ENCODE measurements at regions not wholly inside any gene's neighbourhood (a gene's known extent, or its start where the extent isn't known, plus 50 kb on each side); places are given as distances from the start of the nearest gene placed in this dataset.

GRCh38 chr2:118584062-118584749 lies 263.2 kb downstream of the EN1 start:
- Histone ChIP-seq H4K20me1 (ENCODE audit: insufficient read depth, low read length, poor library complexity, severe bottlenecking) (no peaks in the 10 kb centered on the region), H3K4me3 (ENCODE audit: low read length, poor library complexity, severe bottlenecking) (no peak overlapping the region), H3K9me3 (ENCODE audit: insufficient read depth, low read depth, low read length) (no peaks in the 10 kb centered on the region), H3K9ac (ENCODE audit: low read depth, low read length, poor library complexity, severe bottlenecking) (no peak overlapping the region), H2AFZ (ENCODE audit: low read length) (no peak overlapping the region), H3K4me2 (ENCODE audit: low read depth, low read length, poor library complexity, severe bottlenecking) (no peak overlapping the region), H3K27me3 (ENCODE audit: insufficient read depth, low read length, poor library complexity, severe bottlenecking) (no peaks in the 10 kb centered on the region), H3F3A (ENCODE audit: low read depth) (no peaks in the 10 kb centered on the region), H3K36me3 (ENCODE audit: insufficient read depth, low read length) (no peaks in the 10 kb centered on the region), H3K4me1 (ENCODE audit: insufficient read depth, low read length, poor library complexity, severe bottlenecking) (no peaks in the 10 kb centered on the region), H3K79me2 (ENCODE audit: insufficient read depth, low read length) (no peaks in the 10 kb centered on the region), H3K9me2 (replicated peaks; ENCODE audit: low read depth, low read length) (no peaks in the 10 kb centered on the region)
- TF ChIP-seq EZH2phosphoT487 (IDR thresholded peaks at IDR 0.05; ENCODE audit: borderline replicate concordance) (no peak), CTCF (conservative IDR thresholded peaks at IDR 0.05; ENCODE audit: low read length) (no peak)

GRCh38 chr2:118582058-118582457 lies 265.4 kb downstream of the EN1 start:
- no peaks in the 10 kb centered on the region for H3K36me3 ChIP-seq (ENCODE audit: insufficient read depth, low read length)
- H3K9me3 ChIP-seq (ENCODE audit: insufficient read depth, low read depth, low read length): no peaks in the 10 kb centered on the region
- H3K9ac ChIP-seq (ENCODE audit: low read depth, low read length, poor library complexity, severe bottlenecking): no peak overlapping the region
- no peaks in the 10 kb centered on the region for H4K20me1 ChIP-seq (ENCODE audit: insufficient read depth, low read length, poor library complexity, severe bottlenecking)
- H3K79me2 ChIP-seq (ENCODE audit: insufficient read depth, low read length): no peaks in the 10 kb centered on the region
- H3K4me2 ChIP-seq (ENCODE audit: low read depth, low read length, poor library complexity, severe bottlenecking): no peak overlapping the region
- H3F3A ChIP-seq (ENCODE audit: low read depth): no peaks in the 10 kb centered on the region
- H3K9me2 ChIP-seq (replicated peaks; ENCODE audit: low read depth, low read length): no peaks in the 10 kb centered on the region
- TF ChIP-seq EZH2phosphoT487 (IDR thresholded peaks at IDR 0.05; ENCODE audit: borderline replicate concordance): no peak
- no peak for TF ChIP-seq CTCF (conservative IDR thresholded peaks at IDR 0.05; ENCODE audit: low read length)
- H2AFZ ChIP-seq (ENCODE audit: low read length): no peak overlapping the region
- H3K27me3 ChIP-seq (ENCODE audit: insufficient read depth, low read length, poor library complexity, severe bottlenecking): no peaks in the 10 kb centered on the region
- H3K4me3 ChIP-seq (ENCODE audit: low read length, poor library complexity, severe bottlenecking): no peak overlapping the region
- no peaks in the 10 kb centered on the region for H3K4me1 ChIP-seq (ENCODE audit: insufficient read depth, low read length, poor library complexity, severe bottlenecking)

GRCh38 chr2:118580651-118581050 lies 266.8 kb downstream of the EN1 start:
- no peak overlapping the region for H3K4me3 ChIP-seq (ENCODE audit: low read length, poor library complexity, severe bottlenecking)
- H3K79me2 ChIP-seq (ENCODE audit: insufficient read depth, low read length): no peaks in the 10 kb centered on the region
- no peak overlapping the region for H3K9ac ChIP-seq (ENCODE audit: low read depth, low read length, poor library complexity, severe bottlenecking)
- H2AFZ ChIP-seq (ENCODE audit: low read length): no peak overlapping the region
- no peaks in the 10 kb centered on the region for H3F3A ChIP-seq (ENCODE audit: low read depth)
- no peaks in the 10 kb centered on the region for H3K27me3 ChIP-seq (ENCODE audit: insufficient read depth, low read length, poor library complexity, severe bottlenecking)
- no peak overlapping the region for H3K4me2 ChIP-seq (ENCODE audit: low read depth, low read length, poor library complexity, severe bottlenecking)
- no peaks in the 10 kb centered on the region for H3K9me2 ChIP-seq (replicated peaks; ENCODE audit: low read depth, low read length)
- no peaks in the 10 kb centered on the region for H3K36me3 ChIP-seq (ENCODE audit: insufficient read depth, low read length)
- no peak for TF ChIP-seq EZH2phosphoT487 (IDR thresholded peaks at IDR 0.05; ENCODE audit: borderline replicate concordance)
- TF ChIP-seq CTCF (conservative IDR thresholded peaks at IDR 0.05; ENCODE audit: low read length): no peak
- H3K4me1 ChIP-seq (ENCODE audit: insufficient read depth, low read length, poor library complexity, severe bottlenecking): no peaks in the 10 kb centered on the region
- no peaks in the 10 kb centered on the region for H3K9me3 ChIP-seq (ENCODE audit: insufficient read depth, low read depth, low read length)
- H4K20me1 ChIP-seq (ENCODE audit: insufficient read depth, low read length, poor library complexity, severe bottlenecking): no peaks in the 10 kb centered on the region
